ENCODE measurements at regions not wholly inside any gene's neighbourhood (a gene's known extent, or its start where the extent isn't known, plus 50 kb on each side); places are given as distances from the start of the nearest gene placed in this dataset.

DNA sequence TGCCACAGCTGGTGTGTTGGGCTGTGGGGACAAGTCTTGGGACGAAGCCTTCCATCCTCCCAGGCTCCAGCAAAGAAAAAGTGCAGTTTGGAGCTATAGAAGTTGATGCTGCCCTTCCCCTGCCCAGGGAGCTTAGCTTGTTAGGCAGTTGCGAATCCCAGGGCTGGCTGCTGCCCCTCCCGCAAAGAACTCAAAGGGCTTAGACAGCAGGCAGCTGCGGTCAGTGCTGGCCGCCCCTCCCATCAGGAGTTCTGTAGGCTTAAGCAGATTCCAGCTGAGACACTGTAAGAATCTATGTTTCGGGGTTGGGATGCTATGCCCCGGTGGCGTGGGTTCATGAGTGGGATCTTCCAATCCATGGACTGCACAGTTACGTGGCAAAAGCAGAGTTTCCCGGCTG lies 956.7 kb downstream of the GLUD2 start:
- Histone ChIP-seq H3K4me1 (ENCODE audit: control insufficient read depth in 1 of 2, insufficient read depth in 2 of 2, low read length in 2 of 2) (no peaks in the 10 kb centered on the region), H3K9ac (ENCODE audit: insufficient read depth, low read length, poor library complexity, severe bottlenecking) (no peak overlapping the region), H3K36me3 (replicated peaks in 1 of 2; ENCODE audit: control insufficient read depth in 1 of 2, insufficient read depth in 2 of 2, low read length in 2 of 2) (no peaks in the 10 kb centered on the region), H3K27ac (ENCODE audit: low read depth in 1 of 2, low read length in 2 of 2) (no peak overlapping the region), H2AFZ (ENCODE audit: insufficient read depth, low read depth, low read length, poor library complexity, severe bottlenecking) (no peak overlapping the region), H3K9me3 (replicated peaks in 1 of 2; ENCODE audit: control insufficient read depth in 1 of 2, insufficient read depth in 1 of 2, low read length in 2 of 2) (peaks cover 12% of the 10 kb centered on the region in 2 donors), H3K79me2 (ENCODE audit: insufficient read depth, low read length) (no peaks in the 10 kb centered on the region), H4K20me1 (ENCODE audit: insufficient read depth, low read length) (no peaks in the 10 kb centered on the region), H3K27me3 (ENCODE audit: control insufficient read depth in 2 of 2, insufficient read depth in 2 of 2, low read length in 2 of 2) (no peaks in the 10 kb centered on the region), H3K4me3 (replicated peaks in 1 of 3; ENCODE audit: low read depth in 2 of 3, low read length in 3 of 3) (no peak overlapping the region), H3K4me2 (replicated peaks; ENCODE audit: extremely low read depth, low read length, poor library complexity, severe bottlenecking) (no peak overlapping the region)
- H3K36me3 Mint-ChIP-seq = no peaks in the 10 kb centered on the region
- H3K9me3 Mint-ChIP-seq = peaks cover 2 to 9% (median 5%) of the 10 kb centered on the region in 7 donors
- H3K27ac Mint-ChIP-seq = no peak overlapping the region
- TF ChIP-seq, protein P1, sequence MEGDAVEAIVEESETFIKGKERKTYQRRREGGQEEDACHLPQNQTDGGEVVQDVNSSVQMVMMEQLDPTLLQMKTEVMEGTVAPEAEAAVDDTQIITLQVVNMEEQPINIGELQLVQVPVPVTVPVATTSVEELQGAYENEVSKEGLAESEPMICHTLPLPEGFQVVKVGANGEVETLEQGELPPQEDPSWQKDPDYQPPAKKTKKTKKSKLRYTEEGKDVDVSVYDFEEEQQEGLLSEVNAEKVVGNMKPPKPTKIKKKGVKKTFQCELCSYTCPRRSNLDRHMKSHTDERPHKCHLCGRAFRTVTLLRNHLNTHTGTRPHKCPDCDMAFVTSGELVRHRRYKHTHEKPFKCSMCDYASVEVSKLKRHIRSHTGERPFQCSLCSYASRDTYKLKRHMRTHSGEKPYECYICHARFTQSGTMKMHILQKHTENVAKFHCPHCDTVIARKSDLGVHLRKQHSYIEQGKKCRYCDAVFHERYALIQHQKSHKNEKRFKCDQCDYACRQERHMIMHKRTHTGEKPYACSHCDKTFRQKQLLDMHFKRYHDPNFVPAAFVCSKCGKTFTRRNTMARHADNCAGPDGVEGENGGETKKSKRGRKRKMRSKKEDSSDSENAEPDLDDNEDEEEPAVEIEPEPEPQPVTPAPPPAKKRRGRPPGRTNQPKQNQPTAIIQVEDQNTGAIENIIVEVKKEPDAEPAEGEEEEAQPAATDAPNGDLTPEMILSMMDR (IDR thresholded peaks at IDR 0.05) = no peak
- intact Hi-C loops (cut with micrococcal nuclease) = no loop called here
- H3K4me3 Mint-ChIP-seq = no peak overlapping the region
- H3K4me1 Mint-ChIP-seq = no peaks in the 10 kb centered on the region
- WGBS (ENCODE audit: insufficient coverage) = 85% methylated on average over 4 of the region's 10 CpGs
- H3K27me3 Mint-ChIP-seq (ENCODE audit: low read depth in 3 of 3) = no peaks in the 10 kb centered on the region
- no peak for DNase-seq

DNA sequence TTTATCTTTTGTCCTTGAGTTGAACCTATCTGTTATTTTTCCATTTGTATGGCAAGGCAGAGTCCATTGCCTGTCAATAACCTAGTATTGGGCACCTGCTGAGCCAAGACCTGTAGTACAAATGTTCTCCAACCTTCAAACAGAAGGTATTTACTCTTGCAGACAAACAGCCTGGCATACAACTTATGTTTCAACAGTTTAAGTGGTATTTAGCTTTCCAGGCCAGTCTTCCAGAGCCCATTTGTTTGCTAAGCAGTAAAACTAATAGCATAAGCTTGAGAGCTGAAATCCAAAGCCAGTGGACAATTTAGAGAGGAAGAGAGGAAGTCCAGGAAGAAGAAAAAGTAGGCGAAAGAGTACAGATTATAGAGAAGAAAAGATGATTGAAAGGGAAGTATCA lies 979.3 kb downstream of the GLUD2 start:
- Mint-ChIP-seq H3K27ac (no peak overlapping the region), H3K36me3 (no peaks in the 10 kb centered on the region), H3K4me3 (no peak overlapping the region), H3K4me1 (no peaks in the 10 kb centered on the region), H3K9me3 (peaks cover 0 to 5% (median 1%) of the 10 kb centered on the region in 7 donors), H3K27me3 (ENCODE audit: low read depth in 3 of 3) (no peaks in the 10 kb centered on the region)
- Histone ChIP-seq H3K4me3 (replicated peaks in 1 of 3; ENCODE audit: low read depth in 2 of 3, low read length in 3 of 3) (no peak overlapping the region), H3K36me3 (replicated peaks in 1 of 2; ENCODE audit: control insufficient read depth in 1 of 2, insufficient read depth in 2 of 2, low read length in 2 of 2) (no peaks in the 10 kb centered on the region), H3K9me3 (replicated peaks in 1 of 2; ENCODE audit: control insufficient read depth in 1 of 2, insufficient read depth in 1 of 2, low read length in 2 of 2) (no peaks in the 10 kb centered on the region), H3K4me2 (replicated peaks; ENCODE audit: extremely low read depth, low read length, poor library complexity, severe bottlenecking) (no peak overlapping the region), H3K27me3 (ENCODE audit: control insufficient read depth in 2 of 2, insufficient read depth in 2 of 2, low read length in 2 of 2) (no peaks in the 10 kb centered on the region), H3K4me1 (ENCODE audit: control insufficient read depth in 1 of 2, insufficient read depth in 2 of 2, low read length in 2 of 2) (no peaks in the 10 kb centered on the region), H2AFZ (ENCODE audit: insufficient read depth, low read depth, low read length, poor library complexity, severe bottlenecking) (no peak overlapping the region), H3K27ac (ENCODE audit: low read depth in 1 of 2, low read length in 2 of 2) (no peak overlapping the region), H4K20me1 (ENCODE audit: insufficient read depth, low read length) (no peaks in the 10 kb centered on the region), H3K9ac (ENCODE audit: insufficient read depth, low read length, poor library complexity, severe bottlenecking) (no peak overlapping the region), H3K79me2 (ENCODE audit: insufficient read depth, low read length) (no peaks in the 10 kb centered on the region)
- intact Hi-C loops (cut with micrococcal nuclease) = no loop called here
- DNase-seq = no peak
- no CpG with 5 or more reads among the region's 1 CpG for WGBS (ENCODE audit: insufficient coverage)
- TF ChIP-seq, protein P1 (IDR thresholded peaks at IDR 0.05) = no peak

Data from CD14-positive monocyte (primary cell).